IPS-NIHi7 (cell line): ENCODE measurements at regions not wholly inside any gene's neighbourhood (a gene's known extent, or its start where the extent isn't known, plus 50 kb on each side); places are given as distances from the start of the nearest gene placed in this dataset.

Experiments
- DNase-seq: peaks from one replicate; pipeline ENCODE4 v3.0.0; 2012; ENCODE audit warnings: mixed read lengths; ENCODE audit errors: extremely low spot score

GRCh38 chr7:106808967-106809635 lies 56.0 kb upstream of the PIK3CG start:
- DNase-seq = no peak

DNA sequence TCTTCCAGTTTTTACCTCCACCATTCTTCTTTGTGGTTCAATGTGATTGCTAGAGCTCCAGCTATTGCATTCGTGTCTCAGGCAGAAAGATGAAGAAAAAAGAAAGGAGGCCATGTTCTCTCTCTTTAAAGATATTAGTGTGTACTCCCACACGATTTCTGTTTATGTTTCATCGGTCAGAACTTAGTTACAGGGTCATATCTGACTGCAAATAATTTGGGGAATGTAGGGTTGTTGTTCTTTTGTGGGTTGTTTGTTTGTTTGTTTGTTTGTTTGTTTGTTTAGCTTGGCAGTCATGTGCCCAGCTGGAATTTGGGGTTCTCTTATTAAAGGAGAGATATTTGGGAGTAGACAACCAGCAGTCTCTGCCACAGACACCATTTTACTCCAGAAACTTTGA lies 53.6 kb upstream of the PIK3CG start:
- no peak for DNase-seq

GRCh38 chr7:106812027-106812643 lies 52.9 kb upstream of the PIK3CG start:
- DNase-seq = no peak

- no peak for DNase-seq
These were observed 51.3 kb upstream of the PIK3CG start for GRCh38 chr7:106813705-106814305.

DNA sequence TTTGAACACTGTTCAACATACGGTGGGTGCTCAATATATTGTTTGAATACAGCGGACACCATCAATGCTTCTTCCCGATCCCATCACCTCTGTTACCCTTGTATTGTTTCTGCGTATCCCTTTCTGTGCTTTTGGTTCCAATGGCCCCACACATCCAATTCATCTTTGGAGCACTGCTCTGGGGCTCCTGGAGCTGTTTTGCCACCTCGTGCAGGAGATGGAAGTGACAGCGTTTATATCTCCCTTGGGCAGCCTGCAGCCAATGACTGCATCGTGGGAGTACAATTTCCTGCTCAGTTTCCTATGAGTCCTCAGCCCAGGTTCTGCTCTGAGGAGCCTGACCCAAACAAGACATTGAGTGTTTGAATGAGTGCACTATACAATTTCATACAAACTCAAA lies 50.2 kb upstream of the PIK3CG start:
- DNase-seq = no peak
